ENCODE measurements at regions not wholly inside any gene's neighbourhood (a gene's known extent, or its start where the extent isn't known, plus 50 kb on each side); places are given as distances from the start of the nearest gene placed in this dataset.
"Not testable (repeated sequence)": the region's sequence is repeated elsewhere in the genome, so short reads cannot be mapped to it uniquely, and the experiment has no call there.

DNA sequence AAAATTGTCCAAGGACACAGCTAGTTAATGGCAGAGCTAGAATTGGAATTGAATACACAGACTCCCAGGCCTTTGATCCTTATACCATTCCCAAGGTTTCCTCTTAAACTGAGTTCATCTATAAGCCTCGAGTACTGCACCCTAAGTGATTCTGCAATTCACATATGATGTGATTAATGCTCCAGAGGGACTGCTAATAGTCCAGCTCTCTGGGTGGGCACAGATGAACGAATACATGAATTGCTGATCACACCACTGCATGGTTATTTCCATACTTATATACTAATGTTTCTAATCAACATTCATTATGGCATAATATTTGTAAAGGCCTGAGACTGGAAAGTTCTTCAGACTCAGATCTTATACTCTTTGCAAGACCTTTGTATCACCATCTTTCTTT, 101.8 kb downstream of the NUFIP1 start:
- intact Hi-C loops (cut with DNase I), result no loop called here

GRCh38 chr13:44884076-44884729, 105.1 kb downstream of the NUFIP1 start:
- DNase-seq (ENCODE audit: low spot score), result no peak
- intact Hi-C loops (cut with DNase I), result no loop called here

More for the DNA sequence above, 101.8 kb downstream of the NUFIP1 start:
- DNase-seq (ENCODE audit: low spot score), result no peak

GRCh38 chr13:44879452-44880058, 109.7 kb downstream of the NUFIP1 start:
- no peak for DNase-seq (ENCODE audit: low spot score)
- intact Hi-C loops (cut with DNase I), result loop anchor here (10.0 kb wide), 1 partner anchor 395 kb away; no protein-coding TSS in a partner anchor

GRCh38 chr13:44876782-44877324, 112.4 kb downstream of the NUFIP1 start:
- intact Hi-C loops (cut with DNase I), result loop anchor here (10.0 kb wide), 1 partner anchor 392 kb away; no protein-coding TSS in a partner anchor

GRCh38 chr13:44874886-44875630, 114.2 kb downstream of the NUFIP1 start:
- intact Hi-C loops (cut with DNase I), result loop anchor here (10.0 kb wide), 1 partner anchor 390 kb away; no protein-coding TSS in a partner anchor
- DNase-seq (ENCODE audit: low spot score), result no peak

More at GRCh38 chr13:44876782-44877324, 112.4 kb downstream of the NUFIP1 start:
- DNase-seq (ENCODE audit: low spot score), result no peak

GRCh38 chr13:44874176-44874575, 115.1 kb downstream of the NUFIP1 start:
- intact Hi-C loops (cut with DNase I), result loop anchor here (10.0 kb wide), 1 partner anchor 389 kb away; no protein-coding TSS in a partner anchor
- no peak for DNase-seq (ENCODE audit: low spot score)

GRCh38 chr13:44873461-44873860, 115.8 kb downstream of the NUFIP1 start:
- DNase-seq (ENCODE audit: low spot score), result no peak
- intact Hi-C loops (cut with DNase I), result loop anchor here (10.0 kb wide), 1 partner anchor 389 kb away; no protein-coding TSS in a partner anchor

DNA sequence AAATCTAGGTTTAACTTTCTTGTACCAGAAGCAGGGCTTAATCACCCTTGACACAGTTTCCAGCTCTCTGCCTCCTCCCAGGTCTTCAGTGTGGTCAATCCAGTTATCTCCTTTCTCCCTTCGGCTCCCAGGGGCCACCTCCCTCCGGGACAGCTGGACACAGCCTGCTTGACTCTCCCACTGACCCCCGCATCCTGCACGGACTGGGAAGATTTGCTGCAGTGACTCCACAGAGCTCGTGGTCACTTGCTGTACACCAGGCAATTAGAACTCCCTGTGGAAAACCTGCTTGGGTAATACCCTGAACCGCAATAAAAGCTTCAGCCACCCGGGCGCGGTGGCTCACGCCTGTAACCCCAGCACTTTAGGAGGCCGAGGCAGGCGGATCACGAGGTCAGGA, 116.5 kb downstream of the NUFIP1 start:
- intact Hi-C loops (cut with DNase I), result loop anchor here (10.0 kb wide), 1 partner anchor 388 kb away; no protein-coding TSS in a partner anchor
- DNase-seq (ENCODE audit: low spot score), result no peak

DNA sequence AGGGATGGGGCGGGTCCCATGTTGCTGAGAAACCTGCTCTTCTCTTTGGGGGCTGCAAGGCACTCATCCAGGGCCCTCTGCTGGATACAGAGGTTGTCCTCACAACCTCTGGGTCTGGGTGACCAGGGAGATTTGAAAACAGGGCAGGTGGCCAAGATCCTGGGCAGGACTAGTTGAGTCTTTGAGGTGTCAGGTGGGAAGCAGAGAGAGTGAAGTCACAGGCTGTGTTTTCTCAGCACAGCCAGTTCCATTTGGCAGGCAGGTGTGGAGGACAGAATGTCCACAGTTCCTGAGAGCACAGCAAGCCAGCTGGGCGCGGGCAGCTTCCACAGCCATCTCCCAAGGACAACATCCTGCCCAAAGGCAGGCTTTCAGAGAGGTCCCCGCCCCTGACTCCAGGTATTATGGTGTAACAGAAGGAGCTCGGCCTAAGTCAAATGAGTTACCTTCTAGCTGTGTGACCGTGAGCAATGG, 118.8 kb downstream of the NUFIP1 start:
- no peak for DNase-seq (ENCODE audit: low spot score)
- intact Hi-C loops (cut with DNase I), result loop anchor here (10.0 kb wide), 1 partner anchor 386 kb away; no protein-coding TSS in a partner anchor

- intact Hi-C loops (cut with DNase I), result no loop called here
- DNase-seq (ENCODE audit: low spot score), result no peak
Observed at GRCh38 chr13:44869167-44869566, 120.1 kb downstream of the NUFIP1 start.

DNA sequence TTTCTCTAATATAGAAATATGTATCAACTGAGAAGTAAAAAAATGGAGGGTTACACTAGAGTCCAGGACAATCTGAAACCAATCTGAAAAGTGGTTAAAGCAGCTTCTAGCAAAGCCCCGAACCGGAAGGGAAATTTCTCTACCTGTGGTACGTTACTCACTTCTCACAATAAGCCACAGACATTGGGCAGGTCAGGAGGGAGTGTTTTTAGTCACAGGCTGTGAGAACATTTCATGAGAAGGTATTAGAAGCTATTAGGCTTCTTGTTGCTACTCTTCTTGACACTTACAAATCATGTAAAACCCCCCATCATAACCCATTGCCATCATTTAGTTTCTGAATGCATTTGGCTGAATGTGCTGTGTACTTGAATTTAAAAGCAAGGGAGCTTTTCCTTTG, 120.9 kb downstream of the NUFIP1 start:
- intact Hi-C loops (cut with DNase I), result no loop called here
- DNase-seq (ENCODE audit: low spot score), result no peak

DNA sequence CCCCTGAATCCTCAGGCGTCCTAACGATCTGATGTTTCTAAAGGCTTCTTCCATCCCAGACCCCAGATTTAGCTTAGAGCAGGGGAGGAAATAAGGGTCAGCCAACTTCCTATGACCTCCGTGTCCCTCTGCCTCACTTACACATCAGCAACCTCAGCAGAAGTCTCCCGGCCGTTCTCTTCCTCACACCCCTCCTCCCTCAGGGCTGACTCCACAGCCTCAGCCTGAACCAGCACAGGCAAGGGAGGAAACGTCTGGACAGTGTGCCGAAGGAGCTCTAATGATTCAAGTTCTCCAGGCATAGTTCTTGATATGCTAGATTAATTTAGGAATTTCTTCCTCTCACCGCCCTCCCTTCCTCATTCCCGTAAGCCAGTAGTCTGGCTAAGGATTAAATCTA, 121.4 kb downstream of the NUFIP1 start:
- intact Hi-C loops (cut with DNase I), result no loop called here
- DNase-seq (ENCODE audit: low spot score), result no peak

DNA sequence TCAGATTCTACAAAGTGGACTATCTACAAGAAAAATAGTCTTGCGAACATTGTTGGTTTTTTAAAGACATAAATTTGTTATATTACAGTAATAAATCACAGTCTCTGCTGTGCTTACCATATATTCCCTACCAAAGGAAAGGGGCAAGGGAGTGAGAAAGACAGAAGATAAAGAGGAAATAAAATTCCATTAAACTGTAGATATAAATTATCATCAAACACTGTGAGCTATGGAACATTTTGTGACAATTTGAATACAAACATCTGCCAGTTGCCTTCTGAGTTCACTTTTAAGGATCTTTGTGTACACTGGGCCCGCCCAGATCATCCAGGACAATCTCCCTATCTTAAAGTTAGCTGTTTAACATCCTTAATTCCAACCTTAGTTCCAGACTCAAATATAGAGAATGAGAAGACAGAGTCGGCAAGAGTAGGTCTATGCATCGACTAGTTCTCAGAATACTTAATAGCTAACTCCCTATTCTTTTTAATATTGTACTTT, 122.8 kb downstream of the NUFIP1 start:
- DNase-seq (ENCODE audit: low spot score), result no peak
- intact Hi-C loops (cut with DNase I), result no loop called here

DNA sequence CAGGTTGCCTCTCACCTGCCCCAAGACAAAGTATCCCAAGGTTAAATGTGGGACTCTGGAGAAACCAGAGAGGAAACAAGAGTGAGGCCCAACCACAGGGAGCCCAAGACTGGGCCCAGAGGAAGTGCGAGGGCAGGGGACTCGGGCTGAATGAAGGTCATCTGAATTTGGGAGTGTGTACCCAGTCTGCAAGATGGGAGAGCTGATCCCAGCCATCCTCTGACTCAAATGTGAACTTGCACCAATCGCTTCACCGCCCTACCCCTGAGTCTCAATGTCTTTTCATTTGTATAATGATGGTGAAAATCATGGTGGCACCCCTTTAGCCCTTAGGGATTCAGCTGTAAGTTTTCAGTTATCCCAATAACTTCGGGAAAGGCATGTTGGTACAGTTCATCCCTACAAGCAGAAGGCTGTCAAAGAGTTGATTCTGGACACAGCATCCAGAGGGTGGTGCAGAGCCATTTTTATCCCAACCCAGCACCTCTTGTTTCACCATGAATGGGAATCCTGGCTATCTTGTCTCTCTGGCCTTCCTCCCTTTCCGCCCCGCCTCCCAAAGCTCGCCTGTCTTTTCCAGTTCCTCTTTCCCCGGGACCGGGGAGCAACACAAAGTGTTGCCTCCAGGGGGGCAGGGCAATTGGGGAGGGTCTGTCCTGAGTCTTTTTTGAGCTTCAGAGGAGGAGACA, 123.4 kb downstream of the NUFIP1 start:
- intact Hi-C loops (cut with DNase I), result no loop called here
- no peak for DNase-seq (ENCODE audit: low spot score)

- intact Hi-C loops (cut with DNase I); DNase-seq (ENCODE audit: low spot score): not testable (repeated sequence)
Observed at GRCh38 chr13:44863641-44864040, 125.6 kb downstream of the NUFIP1 start.

DNA sequence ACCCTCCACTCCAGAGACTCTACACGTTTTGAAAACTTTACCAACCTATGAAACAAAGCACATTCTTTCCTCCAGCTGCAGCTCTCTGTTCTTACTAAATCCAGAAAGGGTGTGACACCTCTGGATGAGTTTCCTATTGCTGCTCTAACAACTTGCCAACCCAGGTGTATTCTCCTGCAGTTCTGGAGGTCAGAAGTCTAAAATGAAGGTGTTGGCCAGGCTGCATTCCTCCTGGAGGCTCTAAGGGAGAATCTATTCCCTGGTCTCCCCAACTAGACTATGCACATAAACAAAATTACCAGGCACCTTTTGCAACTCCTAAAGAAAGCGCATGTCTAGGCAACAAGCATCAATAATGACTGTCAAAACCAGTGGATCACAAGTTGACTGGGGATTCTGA, 128.8 kb downstream of the NUFIP1 start:
- no peak for DNase-seq (ENCODE audit: low spot score)
- intact Hi-C loops (cut with DNase I), result no loop called here

DNA sequence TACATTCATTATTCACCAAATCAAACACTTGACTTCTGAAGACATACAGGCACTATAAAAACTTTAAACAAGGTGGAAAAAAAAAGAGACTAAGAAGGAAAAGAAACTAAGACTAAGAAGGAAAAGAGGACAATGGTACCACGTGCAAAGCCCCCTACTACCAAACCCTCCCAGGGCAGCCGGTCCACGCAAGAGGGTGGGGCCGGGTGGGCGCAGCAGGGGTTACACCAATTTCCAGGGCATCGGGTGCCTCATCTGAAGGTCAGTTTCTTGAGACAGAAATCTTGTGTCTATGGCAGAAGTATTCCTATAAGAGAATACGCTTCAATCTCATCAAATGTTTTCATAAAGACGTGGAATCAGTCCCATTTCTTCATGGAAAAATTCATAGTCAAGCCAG, 131.5 kb downstream of the NUFIP1 start:
- intact Hi-C loops (cut with DNase I), result loop anchor here (10.0 kb wide), 1 partner anchor 103 kb away; no protein-coding TSS in a partner anchor
- no peak for DNase-seq (ENCODE audit: low spot score)

- no peak for DNase-seq (ENCODE audit: low spot score)
- intact Hi-C loops (cut with DNase I), result loop anchor here (10.0 kb wide), 1 partner anchor 102 kb away; no protein-coding TSS in a partner anchor
Observed at GRCh38 chr13:44857061-44857460, 132.2 kb downstream of the NUFIP1 start.

- no peak for DNase-seq (ENCODE audit: low spot score)
- intact Hi-C loops (cut with DNase I), result loop anchor here (10.0 kb wide), 1 partner anchor 101 kb away; no protein-coding TSS in a partner anchor
Observed at GRCh38 chr13:44855860-44856259, 133.4 kb downstream of the NUFIP1 start.
